BJ (cell line): ENCODE measurements at regions not wholly inside any gene's neighbourhood (a gene's known extent, or its start where the extent isn't known, plus 50 kb on each side); places are given as distances from the start of the nearest gene placed in this dataset.

Experiments used
- CTCF ChIA-PET: fragments of 350-600 bp; formaldehyde crosslinking; extraction: SDS; loops from one replicate; lab custom pipeline; 2021; ENCODE audit warnings: antibody characterized with exemption, inconsistent platforms; lab: Yijun Ruan, JAX
- POLR2A ChIA-PET: fragments of 300-600 bp; sonication (Branson Sonifier 250); formaldehyde crosslinking; extraction: SDS; loops from one replicate; lab custom pipeline; 2021; ENCODE audit warnings: antibody characterized with exemption; lab: Charles Lee
- DNase-seq: peaks from one replicate; pipeline ENCODE4 v3.0.0-alpha.2; 2011; ENCODE audit warnings: low read depth
- H3K27me3 ChIP-seq: 2 replicates; pipeline ENCODE4 v1.6.0; 2011; ENCODE audit warnings: low read length; ENCODE audit not compliant: control insufficient read depth, insufficient read depth
- H3K36me3 ChIP-seq: 2 replicates; pipeline ENCODE4 v1.5.1; 2011; ENCODE audit warnings: low read length; ENCODE audit not compliant: control insufficient read depth, insufficient read depth
- H3K4me3 ChIP-seq: 2 replicates; pipeline ENCODE4 v1.5.1; 2011; ENCODE audit warnings: low read depth, mild to moderate bottlenecking, control low read depth, low read length
- CTCF ChIP-seq: IDR thresholded peaks from 2 replicates; pipeline ENCODE4 v1.5.1; 2011; ENCODE audit warnings: low read depth, mild to moderate bottlenecking, control low read depth, inconsistent platforms, low read length, moderate library complexity; ENCODE audit not compliant: insufficient read depth

GRCh38 chr4:13202701-13203100 is 281.4 kb downstream of the RAB28 start:
- no peaks in the 10 kb centered on the region for H3K36me3 ChIP-seq
- H3K27me3 ChIP-seq, result no peaks in the 10 kb centered on the region; the same call in 1 of the 2 replicates
- ChIA-PET CTCF (no interaction called here), POLR2A (no interaction called here)
- H3K4me3 ChIP-seq, result no peak overlapping the region
- TF ChIP-seq CTCF, result no peak
- no peak for DNase-seq

- no peak overlapping the region for H3K4me3 ChIP-seq
- POLR2A ChIA-PET, result no interaction called here
- CTCF ChIA-PET, result interaction anchor here (0.9 to 1.4 kb wide), 2 partner anchors 9 kb away, joined by 3 read pairs; no protein-coding TSS in a partner anchor
- no peaks in the 10 kb centered on the region; the same call in 1 of the 2 replicates for H3K27me3 ChIP-seq
- no peaks in the 10 kb centered on the region for H3K36me3 ChIP-seq
- DNase-seq, result no peak
- TF ChIP-seq CTCF, result no peak
Measured at GRCh38 chr4:13201241-13201640, 282.9 kb downstream of the RAB28 start.

GRCh38 chr4:13196721-13197120 is 287.4 kb downstream of the RAB28 start:
- no peaks in the 10 kb centered on the region; the same call in 1 of the 2 replicates for H3K27me3 ChIP-seq
- ChIA-PET POLR2A (no interaction called here), CTCF (no interaction called here)
- H3K36me3 ChIP-seq, result no peaks in the 10 kb centered on the region
- no peak for TF ChIP-seq CTCF
- H3K4me3 ChIP-seq, result no peak overlapping the region
- DNase-seq, result no peak

- no peaks in the 10 kb centered on the region for H3K36me3 ChIP-seq
- H3K27me3 ChIP-seq, result no peaks in the 10 kb centered on the region
- no peak for DNase-seq
- ChIA-PET CTCF (interaction anchor here (0.6 kb wide), 1 partner anchor 1032 kb away, joined by 4 read pairs; no protein-coding TSS in a partner anchor), POLR2A (no interaction called here)
- H3K4me3 ChIP-seq, result no peak overlapping the region
- no peak for TF ChIP-seq CTCF
Measured at GRCh38 chr4:13193662-13194061, 290.5 kb downstream of the RAB28 start.

GRCh38 chr4:13190093-13190721 is 293.9 kb downstream of the RAB28 start:
- TF ChIP-seq CTCF, result no peak
- ChIA-PET POLR2A (no interaction called here), CTCF (no interaction called here)
- no peak for DNase-seq
- Histone ChIP-seq H3K27me3 (no peaks in the 10 kb centered on the region), H3K36me3 (no peaks in the 10 kb centered on the region), H3K4me3 (no peak overlapping the region)
